ENCODE measurements at regions not wholly inside any gene's neighbourhood (a gene's known extent, or its start where the extent isn't known, plus 50 kb on each side); places are given as distances from the start of the nearest gene placed in this dataset.

DNA sequence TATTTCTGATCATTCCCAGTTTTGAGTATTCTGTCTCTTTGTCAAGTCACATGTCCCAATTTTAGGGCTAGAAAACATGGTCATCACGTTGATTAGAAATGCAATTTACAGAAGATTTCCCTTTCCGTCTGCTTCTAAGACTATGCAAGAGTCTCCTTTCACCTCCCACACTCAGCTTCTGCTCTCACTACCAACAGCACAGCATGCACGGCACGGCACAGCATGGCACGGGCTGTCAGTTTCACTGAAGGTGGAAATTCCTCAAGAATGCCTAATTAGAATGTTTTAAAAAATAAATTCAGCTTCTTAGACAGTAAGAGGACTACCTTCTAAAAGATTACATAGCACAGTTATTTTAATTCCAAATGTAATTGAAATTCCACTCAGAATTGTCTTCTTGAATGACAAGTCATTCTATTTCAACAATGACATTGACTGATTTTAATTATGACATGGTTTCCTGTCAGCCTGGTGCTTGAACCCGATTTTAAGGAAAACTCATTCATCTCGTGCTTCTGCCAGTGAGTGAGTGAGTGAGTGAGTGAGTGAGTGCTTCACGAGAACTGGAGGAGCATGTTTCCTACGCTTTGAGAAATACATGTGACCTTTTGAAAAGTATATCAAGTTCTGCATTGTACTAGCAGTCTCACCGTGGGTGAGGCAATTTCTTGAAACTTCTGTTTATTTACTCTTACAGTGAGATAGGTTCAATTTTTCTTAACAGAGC, 124.8 kb upstream of the SORBS2 start:
- Histone ChIP-seq H3K4me3 (no peak overlapping the region), H3K4me1 (ENCODE audit: control insufficient read depth in 5 of 5, insufficient read depth in 5 of 5, low read length in 5 of 5) (no peaks in the 10 kb centered on the region), H3K9ac (ENCODE audit: insufficient read depth in 1 of 2, low read length in 2 of 2) (no peak overlapping the region), H3K9me3 (ENCODE audit: control insufficient read depth in 4 of 4, insufficient read depth in 3 of 4, low read length in 3 of 4) (no peaks in the 10 kb centered on the region), H3K27me3 (ENCODE audit: control insufficient read depth in 3 of 3, insufficient read depth in 3 of 3, low read length in 2 of 3) (peaks cover 0 to 3% (median 3%) of the 10 kb centered on the region in 3 donors), H3K36me3 (ENCODE audit: control insufficient read depth in 4 of 4, insufficient read depth in 4 of 4, low read length in 4 of 4) (no peaks in the 10 kb centered on the region), H3K27ac (ENCODE audit: low read depth in 1 of 2, low read length in 1 of 2) (no peak overlapping the region)
- 50 to 54% methylated on average over 10 of the region's 10 CpGs for WGBS, 2 donors
- ATAC-seq (ENCODE audit: insufficient read depth, low FRiP score) (peak; percentile 36), DNase-seq (peak in 2 of 3 donors; percentile 22 to 57)
- no peak for TF ChIP-seq CTCF (IDR thresholded peaks at IDR 0.05; ENCODE audit: control extremely low read depth, extremely low read depth)

GRCh38 chr4:185938654-185939053, 126.7 kb upstream of the SORBS2 start:
- H3K4me1 ChIP-seq (ENCODE audit: control insufficient read depth in 5 of 5, insufficient read depth in 5 of 5, low read length in 5 of 5), result no peaks in the 10 kb centered on the region
- H3K27me3 ChIP-seq (ENCODE audit: control insufficient read depth in 3 of 3, insufficient read depth in 3 of 3, low read length in 2 of 3), result peaks cover 0 to 3% (median 3%) of the 10 kb centered on the region in 3 donors
- H3K9me3 ChIP-seq (ENCODE audit: control insufficient read depth in 4 of 4, insufficient read depth in 3 of 4, low read length in 3 of 4), result no peaks in the 10 kb centered on the region
- no peak for TF ChIP-seq CTCF (IDR thresholded peaks at IDR 0.05; ENCODE audit: control extremely low read depth, extremely low read depth)
- H3K27ac ChIP-seq (ENCODE audit: low read depth in 1 of 2, low read length in 1 of 2), result no peak overlapping the region
- H3K36me3 ChIP-seq (ENCODE audit: control insufficient read depth in 4 of 4, insufficient read depth in 4 of 4, low read length in 4 of 4), result no peaks in the 10 kb centered on the region
- H3K4me3 ChIP-seq, result no peak overlapping the region
- H3K9ac ChIP-seq (ENCODE audit: insufficient read depth in 1 of 2, low read length in 2 of 2), result no peak overlapping the region
- 93 to 95% methylated on average over 8 of the region's 8 CpGs for WGBS, 2 donors
- ATAC-seq (ENCODE audit: insufficient read depth, low FRiP score) (no peak), DNase-seq (no peak)

DNA sequence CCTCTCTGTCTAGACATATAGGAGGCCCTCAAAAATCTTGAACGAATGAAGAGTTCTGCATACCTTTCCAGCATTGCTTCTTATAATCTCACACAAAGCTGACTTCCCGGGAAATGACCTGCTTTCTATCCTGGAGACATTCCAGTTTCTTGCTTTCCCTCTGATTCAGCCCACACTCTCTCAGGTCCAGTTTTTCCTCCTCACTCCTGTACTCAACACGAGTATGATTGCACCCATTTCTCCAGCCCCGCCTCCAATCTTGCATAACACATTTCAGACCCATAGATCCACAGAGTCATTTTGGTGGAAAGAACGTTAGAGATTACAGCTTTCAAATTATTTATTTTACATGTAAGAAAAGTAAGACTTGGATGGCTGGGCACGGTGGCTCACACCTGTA, 127.5 kb upstream of the TLR3 start:
- no peak overlapping the region for H3K4me3 ChIP-seq
- H3K9me3 ChIP-seq (ENCODE audit: control insufficient read depth in 4 of 4, insufficient read depth in 3 of 4, low read length in 3 of 4), result no peaks in the 10 kb centered on the region
- H3K4me1 ChIP-seq (ENCODE audit: control insufficient read depth in 5 of 5, insufficient read depth in 5 of 5, low read length in 5 of 5), result no peaks in the 10 kb centered on the region
- TF ChIP-seq CTCF (IDR thresholded peaks at IDR 0.05; ENCODE audit: control extremely low read depth, extremely low read depth), result no peak
- no peak overlapping the region for H3K27ac ChIP-seq (ENCODE audit: low read depth in 1 of 2, low read length in 1 of 2)
- no peaks in the 10 kb centered on the region for H3K36me3 ChIP-seq (ENCODE audit: control insufficient read depth in 4 of 4, insufficient read depth in 4 of 4, low read length in 4 of 4)
- DNase-seq (no peak), ATAC-seq (ENCODE audit: insufficient read depth, low FRiP score) (no peak)
- 69 to 80% methylated on average over 6 of the region's 6 CpGs for WGBS, 2 donors
- peaks cover 0 to 3% (median 3%) of the 10 kb centered on the region in 3 donors for H3K27me3 ChIP-seq (ENCODE audit: control insufficient read depth in 3 of 3, insufficient read depth in 3 of 3, low read length in 2 of 3)
- no peak overlapping the region for H3K9ac ChIP-seq (ENCODE audit: insufficient read depth in 1 of 2, low read length in 2 of 2)

DNA sequence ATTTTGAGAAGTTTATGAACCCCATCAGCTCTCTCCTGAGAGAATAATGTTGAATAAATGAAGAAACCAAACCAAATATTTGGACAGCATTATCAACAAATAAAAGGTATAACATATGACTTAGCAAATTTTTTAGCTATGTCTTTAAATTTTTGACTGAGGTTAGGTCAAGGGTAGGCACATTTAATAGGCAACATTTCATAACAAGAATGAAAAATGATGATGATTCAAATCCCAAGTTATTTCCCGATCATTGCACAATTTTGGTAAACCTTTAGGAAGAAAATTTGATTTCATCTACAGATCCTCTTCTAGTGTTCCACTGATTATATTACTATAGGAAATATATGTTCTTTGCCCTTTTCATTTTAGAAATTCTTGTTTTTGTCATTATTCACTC, 123.7 kb upstream of the TLR3 start:
- Histone ChIP-seq H3K27ac (ENCODE audit: low read depth in 1 of 2, low read length in 1 of 2) (no peak overlapping the region), H3K36me3 (ENCODE audit: control insufficient read depth in 4 of 4, insufficient read depth in 4 of 4, low read length in 4 of 4) (no peaks in the 10 kb centered on the region), H3K9ac (ENCODE audit: insufficient read depth in 1 of 2, low read length in 2 of 2) (no peak overlapping the region), H3K27me3 (ENCODE audit: control insufficient read depth in 3 of 3, insufficient read depth in 3 of 3, low read length in 2 of 3) (no peaks in the 10 kb centered on the region), H3K4me1 (ENCODE audit: control insufficient read depth in 5 of 5, insufficient read depth in 5 of 5, low read length in 5 of 5) (no peaks in the 10 kb centered on the region), H3K9me3 (ENCODE audit: control insufficient read depth in 4 of 4, insufficient read depth in 3 of 4, low read length in 3 of 4) (no peaks in the 10 kb centered on the region), H3K4me3 (no peak overlapping the region)
- ATAC-seq (ENCODE audit: insufficient read depth, low FRiP score), result no peak
- DNase-seq, result no peak
- no peak for TF ChIP-seq CTCF (IDR thresholded peaks at IDR 0.05; ENCODE audit: control extremely low read depth, extremely low read depth)
- 90 to 94% methylated on average over 1 of the region's 1 CpG for WGBS, 2 donors
